GM15510 (cell line): ENCODE measurements at regions not wholly inside any gene's neighbourhood (a gene's known extent, or its start where the extent isn't known, plus 50 kb on each side); places are given as distances from the start of the nearest gene placed in this dataset.

Experiments used
- POLR2A ChIP-seq: IDR thresholded peaks from 3 replicates; pipeline ENCODE4 v1.6.1; 2011; ENCODE audit warnings: borderline replicate concordance; ENCODE audit not compliant: insufficient read length; ENCODE audit errors: extremely low read depth

DNA sequence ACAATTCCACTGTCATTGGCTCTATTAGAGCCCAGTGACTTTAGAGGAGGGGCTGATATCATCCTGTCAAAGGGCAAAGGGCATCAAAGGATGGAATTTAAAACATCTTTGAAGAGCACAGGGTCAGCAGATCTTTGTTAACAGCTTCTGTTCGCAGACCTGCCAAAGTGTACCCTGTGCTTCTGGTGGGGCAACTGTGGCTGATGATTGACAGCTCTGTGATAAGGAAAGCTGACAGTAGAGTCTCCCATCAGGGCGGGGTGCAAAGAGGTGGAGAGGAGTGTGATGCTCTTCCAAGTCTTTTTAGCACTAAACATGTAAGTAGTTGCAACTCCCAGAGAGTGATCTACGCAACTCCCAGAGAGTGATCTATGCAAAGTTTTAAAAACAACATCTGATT, 742.1 kb upstream of the SOX9 start:
- TF ChIP-seq POLR2A = no peak

DNA sequence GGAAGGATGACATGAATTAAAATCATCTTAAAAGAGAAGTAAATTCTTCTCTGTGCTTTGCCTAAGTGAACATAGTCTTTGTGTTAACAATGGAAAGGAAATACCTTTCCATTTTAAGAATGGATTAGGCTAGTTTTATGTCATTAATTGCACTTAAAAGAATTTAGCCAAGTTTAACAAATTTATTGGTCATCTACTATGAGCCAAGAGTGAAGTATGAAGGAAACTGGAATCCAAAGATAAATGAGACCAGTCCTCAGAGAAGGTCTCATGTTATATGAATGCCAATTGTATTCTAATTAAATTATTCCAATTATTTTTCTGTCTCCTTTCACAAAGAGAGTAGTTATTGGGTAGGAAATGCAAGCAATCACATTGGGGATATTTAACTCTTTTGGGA, 741.3 kb upstream of the SOX9 start:
- TF ChIP-seq POLR2A = no peak

DNA sequence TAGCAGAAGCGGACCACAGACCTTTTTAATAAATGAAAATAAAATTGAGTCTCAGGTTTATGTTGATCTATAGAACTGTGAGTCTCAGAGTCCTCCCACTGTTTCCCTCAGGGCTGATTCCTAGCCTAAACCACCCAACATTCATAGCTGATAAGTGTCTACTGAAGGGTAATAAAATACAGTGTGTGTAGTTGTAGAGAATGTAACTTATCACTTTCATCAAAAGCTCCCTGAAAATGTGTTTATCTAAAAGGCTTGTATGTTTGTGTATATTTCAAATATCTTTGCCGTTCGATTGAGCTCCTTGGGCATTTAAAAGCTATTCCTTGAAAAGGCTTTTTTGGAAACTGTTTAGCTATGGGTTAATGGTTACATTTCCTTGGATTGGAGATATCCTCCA, 740.3 kb upstream of the SOX9 start:
- no peak for TF ChIP-seq POLR2A

DNA sequence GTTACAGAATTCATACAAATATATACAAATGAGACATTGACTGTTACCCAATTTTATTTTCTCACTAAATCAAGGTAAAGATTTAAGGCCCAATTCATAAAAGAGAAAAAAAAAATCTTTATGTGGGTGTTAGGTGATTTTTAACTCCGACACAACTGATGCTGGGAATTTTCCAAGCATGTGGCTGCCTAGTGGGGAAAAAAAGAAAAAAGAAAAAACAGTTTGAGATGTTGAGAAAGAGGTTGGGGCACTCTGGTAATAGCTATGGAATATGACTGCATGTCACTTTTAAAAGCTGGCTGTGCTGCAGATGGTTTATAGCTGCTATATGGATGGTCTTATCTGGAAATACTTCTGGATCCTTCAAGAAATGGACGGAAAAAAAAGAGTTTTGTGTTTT, 739.9 kb upstream of the SOX9 start:
- no peak for TF ChIP-seq POLR2A

DNA sequence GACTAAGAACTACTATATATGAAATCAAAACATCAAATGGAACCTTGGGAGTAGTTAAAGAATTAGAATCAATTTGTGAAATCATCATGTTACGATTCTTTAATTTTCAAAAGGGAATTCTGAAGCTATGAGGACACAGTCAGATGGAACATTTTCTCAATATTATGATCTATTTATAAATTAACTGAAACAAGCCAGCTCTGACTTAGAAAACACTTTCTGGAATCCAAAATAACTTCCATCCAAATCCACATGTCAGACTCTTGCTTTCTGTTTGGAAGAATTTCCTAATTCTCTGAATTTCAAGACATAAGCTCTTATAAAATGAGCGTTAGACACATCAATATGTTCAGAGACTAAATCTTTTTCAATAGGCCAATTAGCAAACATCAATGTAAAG, 737.7 kb upstream of the SOX9 start:
- no peak for TF ChIP-seq POLR2A

DNA sequence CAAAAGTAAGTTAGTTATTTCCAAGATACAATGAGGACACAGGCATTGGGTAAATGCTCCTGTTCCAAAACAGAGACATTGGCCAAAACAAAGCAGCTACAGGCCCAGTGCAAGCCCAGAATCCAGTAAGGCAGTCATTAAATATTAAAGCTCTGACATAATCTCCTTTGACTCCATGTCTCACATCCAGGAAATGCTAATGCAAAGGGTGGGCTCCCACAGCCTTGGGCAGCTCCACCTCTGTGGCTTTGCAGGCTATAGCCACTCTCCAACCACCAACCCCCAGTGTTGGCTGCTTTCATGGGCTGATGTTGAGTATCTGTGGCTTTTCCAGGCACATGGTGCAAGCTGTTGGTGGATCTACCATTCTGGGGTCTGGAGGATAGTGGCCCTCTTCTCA, 733.4 kb upstream of the SOX9 start:
- TF ChIP-seq POLR2A = no peak

DNA sequence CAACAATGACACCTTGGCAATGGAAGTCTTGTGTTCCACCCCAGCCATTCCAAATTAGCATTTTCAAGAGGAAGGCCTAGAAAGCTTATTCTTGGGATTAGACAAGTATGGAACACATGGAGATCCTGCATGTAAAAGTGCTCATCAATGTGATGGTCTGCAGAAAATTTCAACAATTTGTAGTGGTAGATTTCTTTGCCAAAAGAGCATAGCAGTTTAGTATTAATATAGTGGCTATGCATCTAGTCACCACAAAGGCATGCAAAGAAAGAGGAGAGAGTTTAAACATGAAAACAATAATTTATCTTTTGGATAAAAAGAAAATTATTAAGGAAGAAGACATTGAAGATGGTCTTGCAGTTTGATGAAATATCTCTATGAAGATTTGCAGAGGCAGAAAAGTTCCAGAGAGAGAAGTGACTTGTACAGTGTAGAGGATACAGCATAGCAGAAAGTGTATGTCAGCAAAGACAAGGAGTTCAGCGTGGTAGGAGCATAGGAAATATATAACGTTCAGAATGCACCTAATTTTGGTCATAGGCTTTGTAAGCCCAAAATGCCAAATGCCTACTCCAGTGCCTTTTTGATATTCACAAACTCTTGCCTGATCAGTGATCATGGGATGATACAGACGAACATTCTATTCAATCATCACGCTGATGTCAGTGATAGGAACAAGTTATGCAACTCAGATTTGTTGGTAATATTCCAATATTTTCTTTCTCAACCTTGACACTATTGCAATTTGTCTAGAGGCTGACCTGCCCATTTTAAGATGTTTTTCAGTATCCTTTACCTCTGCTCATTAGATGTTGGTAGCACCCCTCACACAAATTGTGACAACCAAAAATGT, 727.9 kb upstream of the SOX9 start:
- TF ChIP-seq POLR2A = no peak

DNA sequence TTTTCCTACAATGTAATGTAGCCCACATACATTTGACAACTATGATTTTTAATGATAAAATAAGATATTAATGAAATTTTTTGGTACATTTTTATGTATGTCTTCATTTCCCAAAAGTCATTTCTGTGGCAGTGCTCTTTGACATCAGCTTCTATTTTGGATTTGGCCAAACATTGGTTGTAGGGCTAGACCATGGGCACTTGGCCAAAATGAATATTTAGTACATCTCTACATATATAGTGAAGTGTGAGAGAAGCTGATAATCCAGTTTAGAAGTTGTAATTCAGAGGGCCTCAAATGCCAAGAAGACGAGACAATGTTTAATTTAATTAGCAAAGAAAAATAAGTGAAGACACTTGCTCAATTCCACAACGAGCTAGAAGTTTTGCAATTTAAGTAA, 724.9 kb upstream of the SOX9 start:
- no peak for TF ChIP-seq POLR2A

DNA sequence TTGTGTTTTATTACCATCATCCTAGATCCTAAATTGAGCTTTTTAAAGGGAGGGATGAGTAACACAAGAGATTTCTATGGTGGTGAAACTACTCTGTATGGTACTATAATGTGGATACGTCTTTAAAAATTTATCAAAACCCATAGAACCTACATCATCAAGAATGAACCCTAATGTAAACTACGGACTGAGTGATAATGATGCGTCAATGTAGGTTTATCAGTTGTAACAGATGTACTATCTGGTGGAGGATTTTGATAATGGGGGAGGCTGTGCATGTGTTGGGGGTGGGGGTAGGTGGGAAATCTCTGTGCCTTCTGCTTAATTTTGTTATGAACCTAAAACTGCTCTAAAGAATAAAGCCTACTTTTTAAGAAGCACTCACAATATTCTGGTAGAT, 724.1 kb upstream of the SOX9 start:
- no peak for TF ChIP-seq POLR2A

DNA sequence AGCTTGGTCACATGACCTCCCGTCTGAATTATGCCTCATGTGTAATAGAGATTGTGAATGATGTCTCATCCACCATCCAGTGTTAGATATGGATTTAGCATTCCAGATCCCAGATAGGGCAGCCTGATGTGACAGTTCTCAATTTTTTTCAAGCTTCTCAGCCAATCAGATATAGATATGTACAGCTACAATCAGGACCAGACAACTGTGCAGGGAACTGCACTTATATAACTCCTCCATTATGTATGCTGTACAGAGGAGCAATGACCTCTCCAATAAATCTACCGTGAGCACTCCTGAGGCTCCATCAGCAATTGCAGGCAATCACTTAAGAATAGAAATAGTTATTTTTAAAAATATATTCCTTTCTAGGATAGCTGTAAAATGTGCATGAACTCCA, 722.8 kb upstream of the SOX9 start:
- no peak for TF ChIP-seq POLR2A

DNA sequence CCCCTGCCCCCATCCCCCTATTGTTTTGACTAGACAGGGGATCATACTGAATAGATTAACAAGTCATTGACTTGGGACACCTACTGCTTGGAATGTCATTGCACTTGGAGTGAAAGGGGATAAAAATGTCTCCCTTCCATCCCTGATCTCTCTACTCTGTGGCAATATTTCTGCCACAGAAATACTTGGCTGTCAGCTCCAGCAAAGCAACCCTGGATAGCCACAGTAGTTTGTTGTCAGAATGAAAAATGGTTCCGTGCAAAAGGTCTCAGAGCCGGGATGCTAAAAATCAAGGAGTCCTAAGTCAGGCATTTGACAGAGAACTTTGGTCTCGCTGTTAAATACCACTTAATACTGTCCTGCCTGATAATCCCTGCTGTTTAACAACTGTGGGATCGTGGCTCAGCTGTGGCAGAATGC, 722.0 kb upstream of the SOX9 start:
- TF ChIP-seq POLR2A = no peak

DNA sequence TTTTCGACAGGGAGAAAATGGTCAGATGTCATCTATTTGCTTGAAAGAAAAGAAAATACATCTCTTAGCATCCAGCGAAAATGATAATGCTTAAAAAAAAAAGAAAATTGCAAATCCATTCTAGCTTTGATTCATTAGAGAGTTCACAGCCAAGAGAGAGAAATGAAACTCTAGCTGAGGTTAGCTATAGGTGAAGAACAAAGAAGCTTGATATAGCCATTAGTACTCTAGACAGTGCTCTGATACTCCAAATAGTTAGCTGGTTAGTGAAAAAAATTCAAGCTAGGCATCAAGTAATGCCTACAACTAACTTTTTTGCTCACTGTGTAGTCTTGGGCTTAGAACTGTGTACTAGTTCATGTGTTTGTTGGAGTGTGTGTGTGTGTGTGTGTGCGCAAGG, 721.6 kb upstream of the SOX9 start:
- no peak for TF ChIP-seq POLR2A

DNA sequence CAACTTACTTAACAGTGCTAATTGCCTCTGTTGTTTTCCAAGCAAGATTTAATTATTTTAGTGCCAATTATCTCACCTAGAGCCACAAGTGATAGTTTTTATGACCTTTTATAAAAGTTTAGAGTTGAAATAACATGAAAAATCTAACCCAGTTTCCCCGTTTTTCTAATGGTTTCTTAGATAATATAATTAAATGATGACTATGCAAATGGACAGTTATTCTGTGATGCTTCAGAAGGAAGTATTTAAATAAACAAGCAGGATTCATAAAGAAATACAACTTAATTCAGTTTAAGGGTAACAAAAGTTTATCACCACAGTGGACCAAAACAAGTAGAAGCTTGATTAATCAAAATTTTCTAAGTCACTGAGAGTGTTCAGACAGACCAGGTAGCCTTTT, 721.2 kb upstream of the SOX9 start:
- TF ChIP-seq POLR2A = no peak

DNA sequence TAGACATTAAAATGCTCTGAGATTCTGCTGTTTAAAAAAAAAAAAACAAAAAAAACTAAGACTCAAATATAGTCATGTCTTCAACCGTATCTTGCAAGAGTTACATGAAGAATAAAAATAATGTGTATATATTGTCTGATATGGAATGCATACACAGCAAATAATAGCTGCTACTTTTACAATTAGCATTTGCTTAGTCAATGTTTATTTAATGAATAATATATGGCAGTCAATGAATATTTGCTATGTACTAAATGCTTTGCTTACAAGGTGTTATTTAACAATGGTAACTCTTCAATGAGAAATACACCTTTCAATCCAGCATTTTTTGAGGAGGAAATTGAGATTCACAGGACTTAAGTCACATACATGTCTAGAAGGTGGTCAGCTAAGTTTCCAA, 718.8 kb upstream of the SOX9 start:
- no peak for TF ChIP-seq POLR2A

DNA sequence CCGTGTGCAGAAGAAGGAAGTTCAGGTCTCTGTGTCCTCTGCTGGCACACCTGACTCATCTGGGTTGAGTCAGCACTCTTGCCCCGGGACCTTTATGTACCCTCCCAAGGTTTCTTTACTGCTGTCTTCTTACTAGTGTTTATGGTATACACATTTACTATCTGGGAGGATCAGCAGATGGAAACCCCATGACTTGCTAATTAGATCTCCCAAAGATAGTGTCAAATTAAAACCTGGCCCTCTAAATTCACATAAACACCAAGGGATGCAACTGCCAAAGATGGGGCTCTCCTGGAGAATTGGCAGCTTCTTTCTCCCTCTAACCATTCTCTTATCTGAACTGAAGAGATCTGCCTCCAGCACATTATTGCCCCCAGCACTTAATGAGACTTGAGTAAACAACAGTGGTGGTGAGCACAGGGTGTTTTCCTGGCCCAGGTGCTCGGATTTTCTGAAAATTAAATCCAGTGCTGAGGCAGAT, 718.1 kb upstream of the SOX9 start:
- TF ChIP-seq POLR2A = no peak

DNA sequence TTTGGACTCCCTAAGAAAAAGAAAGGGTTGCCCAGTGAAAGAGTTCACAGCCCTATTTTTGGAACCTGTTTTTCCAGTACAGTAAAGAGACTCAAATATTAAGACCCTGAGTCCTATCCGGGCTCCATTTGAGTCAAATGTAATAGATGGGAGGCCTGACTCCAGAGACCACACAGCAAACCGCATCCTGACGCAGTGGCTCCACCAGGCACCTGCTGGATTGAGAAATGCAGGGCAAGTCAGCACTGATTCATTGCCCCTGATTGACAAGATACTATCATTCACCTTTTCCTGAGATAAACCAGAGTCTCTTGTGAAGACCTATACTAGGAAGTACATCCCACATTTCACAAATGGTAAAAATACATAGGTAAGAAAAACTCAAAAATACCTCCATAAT, 715.7 kb upstream of the SOX9 start:
- TF ChIP-seq POLR2A = no peak
